Mammary epithelial cell (primary cell): ENCODE measurements at regions not wholly inside any gene's neighbourhood (a gene's known extent, or its start where the extent isn't known, plus 50 kb on each side); places are given as distances from the start of the nearest gene placed in this dataset.

Experiments used
- EZH2 ChIP-seq: IDR thresholded peaks from 2 replicates; pipeline ENCODE4 v1.6.1; 2012; ENCODE audit warnings: low read length, inconsistent platforms, borderline replicate concordance
- TF ChIP-seq, protein P1 (sequence below), 2 donors: IDR thresholded peaks in 1 of 2; conservative IDR thresholded peaks in 1 of 2; 2 replicates each; pipeline ENCODE4 v1.5.1; 2011 to 2012; ENCODE audit warnings: inconsistent platforms in 2 of 2, low read length in 2 of 2, mild to moderate bottlenecking in 2 of 2, control low read depth in 1 of 2, low read depth in 1 of 2; ENCODE audit not compliant: insufficient read depth in 1 of 2; ENCODE audit errors: extremely low read depth in 1 of 2

DNA sequence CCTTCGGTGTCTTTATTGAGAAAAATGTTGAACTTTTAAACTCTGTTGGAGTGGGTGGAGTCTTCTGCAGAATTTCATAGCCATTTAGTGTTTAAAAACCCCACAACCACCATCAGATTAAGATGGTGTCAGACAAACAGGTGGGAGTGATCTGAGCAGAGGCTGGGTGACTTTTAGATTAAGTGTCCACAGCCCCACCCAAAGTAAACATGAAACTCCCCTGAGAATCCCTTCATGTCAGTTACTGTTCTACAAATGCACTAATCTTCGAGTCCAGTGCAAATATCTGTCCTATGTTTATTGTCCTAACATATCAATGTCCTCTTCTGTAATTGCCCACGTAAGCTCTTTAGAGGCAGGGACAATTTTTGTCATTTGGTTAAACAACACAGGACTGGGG is 175.6 kb upstream of the RBPJ start:
- TF ChIP-seq, protein P1, sequence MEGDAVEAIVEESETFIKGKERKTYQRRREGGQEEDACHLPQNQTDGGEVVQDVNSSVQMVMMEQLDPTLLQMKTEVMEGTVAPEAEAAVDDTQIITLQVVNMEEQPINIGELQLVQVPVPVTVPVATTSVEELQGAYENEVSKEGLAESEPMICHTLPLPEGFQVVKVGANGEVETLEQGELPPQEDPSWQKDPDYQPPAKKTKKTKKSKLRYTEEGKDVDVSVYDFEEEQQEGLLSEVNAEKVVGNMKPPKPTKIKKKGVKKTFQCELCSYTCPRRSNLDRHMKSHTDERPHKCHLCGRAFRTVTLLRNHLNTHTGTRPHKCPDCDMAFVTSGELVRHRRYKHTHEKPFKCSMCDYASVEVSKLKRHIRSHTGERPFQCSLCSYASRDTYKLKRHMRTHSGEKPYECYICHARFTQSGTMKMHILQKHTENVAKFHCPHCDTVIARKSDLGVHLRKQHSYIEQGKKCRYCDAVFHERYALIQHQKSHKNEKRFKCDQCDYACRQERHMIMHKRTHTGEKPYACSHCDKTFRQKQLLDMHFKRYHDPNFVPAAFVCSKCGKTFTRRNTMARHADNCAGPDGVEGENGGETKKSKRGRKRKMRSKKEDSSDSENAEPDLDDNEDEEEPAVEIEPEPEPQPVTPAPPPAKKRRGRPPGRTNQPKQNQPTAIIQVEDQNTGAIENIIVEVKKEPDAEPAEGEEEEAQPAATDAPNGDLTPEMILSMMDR (conservative IDR thresholded peaks at IDR 0.05 in 1 of 2, IDR thresholded peaks at IDR 0.05 in 1 of 2; ENCODE audit: extremely low read depth in 1 of 2, insufficient read depth in 1 of 2, low read depth in 1 of 2, low read length in 2 of 2): no peak
- no peak for TF ChIP-seq EZH2
